HG03342 (cell line): ENCODE measurements at regions not wholly inside any gene's neighbourhood (a gene's known extent, or its start where the extent isn't known, plus 50 kb on each side); places are given as distances from the start of the nearest gene placed in this dataset.
A peak's percentile ranks its signal among the peaks of the same experiment; 100 is the strongest.
"Not testable (repeated sequence)": the region's sequence is repeated elsewhere in the genome, so short reads cannot be mapped to it uniquely, and the experiment has no call there.

ENCODE experiments used
- ATAC-seq: cut with Tn5 transposase; IDR thresholded peaks from one replicate; pipeline ENCODE4 v1.9.1; 2021; ENCODE audit warnings: mild to moderate bottlenecking, moderate library complexity; ENCODE audit not compliant: unreplicated experiment

- ATAC-seq, result no peak
These were observed 294.0 kb upstream of the VWC2 start for GRCh38 chr7:49479441-49479840.

- no peak for ATAC-seq
These were observed 293.4 kb upstream of the VWC2 start for GRCh38 chr7:49479936-49480544.

- no peak for ATAC-seq
These were observed 292.4 kb upstream of the VWC2 start for GRCh38 chr7:49481075-49481474.

GRCh38 chr7:49483142-49483541, 290.3 kb upstream of the VWC2 start:
- no peak for ATAC-seq

- ATAC-seq, result no peak
These were observed 286.2 kb upstream of the VWC2 start for GRCh38 chr7:49486974-49487829.

- no peak for ATAC-seq
These were observed 285.7 kb upstream of the VWC2 start for GRCh38 chr7:49487830-49488140.

GRCh38 chr7:49488573-49488972, 284.9 kb upstream of the VWC2 start:
- ATAC-seq, result no peak

- no peak for ATAC-seq
These were observed 276.0 kb upstream of the VWC2 start for GRCh38 chr7:49497471-49497870.

- ATAC-seq, result no peak
These were observed 272.7 kb upstream of the VWC2 start for GRCh38 chr7:49500741-49501140.

- not testable (repeated sequence) for ATAC-seq
These were observed 266.2 kb upstream of the VWC2 start for GRCh38 chr7:49507206-49507605.

- no peak for ATAC-seq
These were observed 259.5 kb upstream of the VWC2 start for GRCh38 chr7:49513911-49514310.

- no peak for ATAC-seq
These were observed 252.5 kb upstream of the VWC2 start for GRCh38 chr7:49520951-49521350.

GRCh38 chr7:49522111-49522510, 251.3 kb upstream of the VWC2 start:
- no peak for ATAC-seq

- no peak for ATAC-seq
These were observed 249.6 kb upstream of the VWC2 start for GRCh38 chr7:49523870-49524269.

- no peak for ATAC-seq
These were observed 246.3 kb upstream of the VWC2 start for GRCh38 chr7:49527182-49527581.

- ATAC-seq, result no peak
These were observed 243.0 kb upstream of the VWC2 start for GRCh38 chr7:49530481-49530880.

- ATAC-seq, result peak; percentile 20
These were observed 209.6 kb upstream of the VWC2 start for GRCh38 chr7:49563693-49564378.

GRCh38 chr7:49564379-49564714, 209.1 kb upstream of the VWC2 start:
- ATAC-seq, result peak; percentile 94

GRCh38 chr7:49577576-49577975, 195.9 kb upstream of the VWC2 start:
- ATAC-seq, result no peak

- no peak for ATAC-seq
These were observed 194.0 kb upstream of the VWC2 start for GRCh38 chr7:49579408-49579807.

GRCh38 chr7:49580000-49580399, 193.4 kb upstream of the VWC2 start:
- ATAC-seq, result no peak

- no peak for ATAC-seq
These were observed 192.7 kb upstream of the VWC2 start for GRCh38 chr7:49580761-49581160.
